Transverse colon (tissue), 4 donors: ENCODE measurements at regions not wholly inside any gene's neighbourhood (a gene's known extent, or its start where the extent isn't known, plus 50 kb on each side); places are given as distances from the start of the nearest gene placed in this dataset.

Experiments used
- DNase-seq: peaks from one replicate; pipeline ENCODE4 v3.0.0-alpha.2; 2019
- H3K27ac ChIP-seq, 4 donors: fragments of 200-600 bp; sonication (generic); 2 replicates each; pipeline ENCODE4 v1.5.1; 2016 to 2018; ENCODE audit warnings: inconsistent platforms in 4 of 4
- H3K27me3 ChIP-seq: fragments of 200-600 bp; sonication (generic); 2 replicates; pipeline ENCODE4 v1.5.1; 2017; ENCODE audit warnings: inconsistent platforms
- H3K36me3 ChIP-seq, 4 donors: fragments of 200-600 bp; sonication (generic); 2 replicates each; pipeline ENCODE4 v1.5.1; 2017 to 2019; ENCODE audit warnings: inconsistent platforms in 4 of 4
- H3K4me1 ChIP-seq, 4 donors: fragments of 200-600 bp; sonication (generic); 2 replicates each; pipeline ENCODE4 v1.5.1; 2017 to 2020; ENCODE audit warnings: inconsistent platforms in 4 of 4
- H3K4me3 ChIP-seq, 4 donors: fragments of 200-600 bp; sonication (generic); 1 replicate in 1 of 4; 2 replicates in 3 of 4; pipeline versions ENCODE4 v1.5.1 to v1.6.1; 2017 to 2019; ENCODE audit warnings: inconsistent platforms in 4 of 4
- H3K9me3 ChIP-seq, 2 donors: fragments of 200-600 bp; sonication (generic); 2 replicates each; pipeline ENCODE4 v1.5.1; 2017 to 2019; ENCODE audit warnings: inconsistent platforms in 2 of 2
- CTCF ChIP-seq, 5 experiments: fragments of 200-600 bp in 3 of 5; fragments of 450-650 bp in 2 of 5; sonication (generic) in 3 of 5; IDR thresholded peaks; 1 replicate in 2 of 5; 2 replicates in 3 of 5; pipeline ENCODE4 v1.5.1; 2016 to 2017; ENCODE audit warnings: antibody characterized with exemption in 5 of 5, inconsistent platforms in 3 of 5, mild to moderate bottlenecking in 2 of 5, moderate library complexity in 1 of 5
- EP300 ChIP-seq: sonication (generic); formaldehyde crosslinking; IDR thresholded peaks from one replicate; pipeline ENCODE4 v1.6.1; 2017; ENCODE audit warnings: antibody characterized with exemption, low read depth
- POLR2A ChIP-seq: fragments of 450-650 bp; IDR thresholded peaks from one replicate; pipeline ENCODE4 v1.6.1; 2016; ENCODE audit warnings: antibody characterized with exemption, mild to moderate bottlenecking, moderate library complexity
- POLR2AphosphoS5 ChIP-seq, 3 donors: sonication (generic); formaldehyde crosslinking; IDR thresholded peaks; one replicate each; pipeline ENCODE4 v1.6.1; 2016; ENCODE audit warnings: antibody characterized with exemption in 3 of 3
- WGBS, 2 donors: methylation state at CpG; one replicate each; pipeline ENCODE4 v1.1.5; 2018; ENCODE audit warnings: low coverage in 1 of 2; 5-methylcytosine and 5-hydroxymethylcytosine counted together
- in situ Hi-C, 4 donors: fragments of 200-750 bp; cut with MboI; loops; one replicate each; pipeline versions ENCODE4 v1.15.0 to v1.15.1; 2017; ENCODE audit warnings: low sequenced_read_pairs in 3 of 4, low pct_ligation_motif_present in 1 of 4, low pct_unique_long_range_greater_than_20kb in 1 of 4
- intact Hi-C: fragments of 100-400 bp; cut with DNase I; formaldehyde crosslinking; loops from one replicate; pipeline ENCODE4 v1.15.1; 2023; ENCODE audit warnings: low total_unique reads

- WGBS, 2 donors, result 87 to 100% methylated on average over 1 to 6 of the region's 6 CpGs
These were observed 91.5 kb downstream of the MIAT start for GRCh38 chr22:26748845-26749244.

GRCh38 chr22:26751217-26751616, 93.8 kb downstream of the MIAT start:
- 51 to 60% methylated on average over 3 to 5 of the region's 5 CpGs for WGBS, 2 donors
- H3K4me3 ChIP-seq, result no peak overlapping the region
- DNase-seq, result no peak

More at GRCh38 chr22:26748845-26749244, 91.5 kb downstream of the MIAT start:
- no peaks in the 10 kb centered on the region for H3K9me3 ChIP-seq
- in situ Hi-C loops, result no loop called here
- H3K4me1 ChIP-seq, result peaks cover 0 to 4% (median 0%) of the 10 kb centered on the region in 4 donors
- no peak for TF ChIP-seq EP300
- no peak for TF ChIP-seq CTCF (IDR thresholded peaks at IDR 0.05)
- no peak for TF ChIP-seq POLR2A
- TF ChIP-seq POLR2AphosphoS5 (IDR thresholded peaks at IDR 0.05), result no peak
- H3K27ac ChIP-seq, result no peak overlapping the region
- no peak for DNase-seq
- intact Hi-C loops, result loop anchor here (1.0 kb wide), 1 partner anchor 46 kb away; no protein-coding TSS in a partner anchor
- H3K36me3 ChIP-seq, result no peaks in the 10 kb centered on the region
- H3K4me3 ChIP-seq, result no peak overlapping the region
- H3K27me3 ChIP-seq, result no peaks in the 10 kb centered on the region

GRCh38 chr22:26753125-26753862, 95.9 kb downstream of the MIAT start:
- in situ Hi-C loops, result loop anchor here in 3 of 4 donors (10.0 to 25.0 kb wide), 2 partner anchors 1052 to 1059 kb away; partner anchors contain the start of gene MN1 (in 3 of the 3)
- Histone ChIP-seq H3K27ac (no peak overlapping the region), H3K27me3 (no peaks in the 10 kb centered on the region), H3K9me3 (no peaks in the 10 kb centered on the region), H3K4me3 (no peak overlapping the region), H3K4me1 (peaks cover 0 to 10% (median 0%) of the 10 kb centered on the region in 4 donors), H3K36me3 (no peaks in the 10 kb centered on the region)
- TF ChIP-seq POLR2A, result no peak
- no peak for TF ChIP-seq CTCF (IDR thresholded peaks at IDR 0.05)
- TF ChIP-seq POLR2AphosphoS5 (IDR thresholded peaks at IDR 0.05), result no peak
- TF ChIP-seq EP300, result no peak
- 93 to 94% methylated on average over 5 to 10 of the region's 10 CpGs for WGBS, 2 donors
- intact Hi-C loops, result loop anchor here (10.0 kb wide), 1 partner anchor 1252 kb away; no protein-coding TSS in a partner anchor
- DNase-seq, result no peak

More at GRCh38 chr22:26751217-26751616, 93.8 kb downstream of the MIAT start:
- in situ Hi-C loops, result loop anchor here in 3 of 4 donors (10.0 to 25.0 kb wide), 2 partner anchors 1054 to 1061 kb away; partner anchors contain the start of gene MN1 (in 3 of the 3)
- Histone ChIP-seq H3K9me3 (no peaks in the 10 kb centered on the region), H3K36me3 (no peaks in the 10 kb centered on the region), H3K27ac (no peak overlapping the region), H3K27me3 (no peaks in the 10 kb centered on the region), H3K4me1 (peaks cover 0 to under 1% (median 0%) of the 10 kb centered on the region in 4 donors)
- intact Hi-C loops, result loop anchor here (10.0 kb wide), 1 partner anchor 1254 kb away; no protein-coding TSS in a partner anchor
- TF ChIP-seq POLR2A (no peak), EP300 (no peak), CTCF (IDR thresholded peaks at IDR 0.05) (no peak)

DNA sequence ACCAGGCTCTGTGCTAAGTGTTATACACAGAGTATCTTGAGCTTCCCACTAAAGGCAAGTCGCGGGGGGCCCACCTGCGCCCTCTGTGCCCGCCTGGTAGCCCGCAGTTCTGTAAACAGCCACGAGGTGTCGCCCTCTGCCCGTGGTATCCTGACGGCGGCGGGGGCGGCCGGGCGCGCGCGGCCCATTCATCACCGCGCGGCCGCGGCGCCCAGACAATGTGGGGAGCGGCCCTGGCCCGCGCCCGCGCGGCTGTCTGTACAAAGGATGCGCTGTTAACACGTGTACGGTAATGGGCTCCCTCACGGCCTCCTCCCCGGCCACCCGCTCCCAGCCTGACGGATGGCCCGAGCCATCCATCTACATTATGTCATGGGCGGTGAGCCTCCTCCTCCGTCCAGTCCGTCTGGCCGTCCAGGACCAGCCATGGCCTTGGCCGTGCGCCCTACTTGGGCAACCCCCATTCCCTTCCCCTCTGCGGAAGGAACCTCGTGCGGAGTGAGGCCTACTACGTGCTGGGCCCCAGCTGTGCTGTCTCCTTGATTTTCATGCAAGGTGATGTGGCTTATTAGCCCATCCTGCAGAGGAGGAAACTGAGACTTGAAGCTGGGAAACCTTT, 99.4 kb downstream of the MIAT start:
- Histone ChIP-seq H3K27ac (no peak overlapping the region), H3K4me3 (peak overlapping the region in 1 of 4 donors; percentile 19), H3K27me3 (no peaks in the 10 kb centered on the region), H3K36me3 (no peaks in the 10 kb centered on the region), H3K4me1 (peaks cover 0 to 10% (median 0%) of the 10 kb centered on the region in 4 donors), H3K9me3 (no peaks in the 10 kb centered on the region)
- 13 to 80% methylated on average over 2 to 47 of the region's 47 CpGs for WGBS, 2 donors
- in situ Hi-C loops, result loop anchor here in 3 of 4 donors (10.0 to 25.0 kb wide), 2 partner anchors 1048 to 1056 kb away; partner anchors contain the start of gene MN1 (in 3 of the 3)
- intact Hi-C loops, result loop anchor here (5.0 to 10.0 kb wide), 2 partner anchors 1051 to 1248 kb away; no protein-coding TSS in a partner anchor
- TF ChIP-seq POLR2AphosphoS5 (IDR thresholded peaks at IDR 0.05), result no peak
- peak; percentile 73 to 94 (median 90) for TF ChIP-seq CTCF (IDR thresholded peaks at IDR 0.05)
- peak; percentile 59 for DNase-seq
